Liver (tissue), 3 donors: ENCODE measurements at regions not wholly inside any gene's neighbourhood (a gene's known extent, or its start where the extent isn't known, plus 50 kb on each side); places are given as distances from the start of the nearest gene placed in this dataset.

Source experiments
- CTCF ChIP-seq: fragments of 150-350 bp; IDR thresholded peaks from 2 replicates; pipeline ENCODE4 v1.5.1; 2017; ENCODE audit warnings: improper control_type of control experiment, low read depth, low read length; ENCODE audit not compliant: missing input control
- EGR1 ChIP-seq, 2 donors: IDR thresholded peaks; 2 replicates each; pipeline ENCODE4 v1.6.1; 2016 to 2018; ENCODE audit warnings: antibody characterized with exemption in 2 of 2, low read depth in 2 of 2
- FOXA1 ChIP-seq: IDR thresholded peaks from 2 replicates; pipeline ENCODE4 v1.6.1; 2016; ENCODE audit warnings: antibody characterized with exemption
- FOXA2 ChIP-seq: IDR thresholded peaks from 2 replicates; pipeline ENCODE4 v1.6.1; 2016; ENCODE audit warnings: antibody characterized with exemption
- GABPA ChIP-seq, 2 donors: IDR thresholded peaks in 1 of 2; conservative IDR thresholded peaks in 1 of 2; 2 replicates each; pipeline ENCODE4 v1.6.1; 2016; ENCODE audit warnings: antibody characterized with exemption in 2 of 2, mild to moderate bottlenecking in 1 of 2, moderate library complexity in 1 of 2
- HNF4G ChIP-seq: IDR thresholded peaks from 2 replicates; pipeline ENCODE4 v1.6.1; 2016; ENCODE audit warnings: antibody characterized with exemption
- RAD21 ChIP-seq, 2 donors: IDR thresholded peaks; 2 replicates each; pipeline ENCODE4 v1.6.1; 2016; ENCODE audit warnings: antibody characterized with exemption in 2 of 2, mild to moderate bottlenecking in 2 of 2
- TAF1 ChIP-seq: conservative IDR thresholded peaks from 2 replicates; pipeline ENCODE4 v1.6.1; 2016; ENCODE audit warnings: antibody characterized with exemption, mild to moderate bottlenecking
- YY1 ChIP-seq: IDR thresholded peaks from 2 replicates; pipeline ENCODE4 v1.6.1; 2016; ENCODE audit warnings: antibody characterized with exemption, mild to moderate bottlenecking
- TF ChIP-seq, protein P1 (sequence below): IDR thresholded peaks from 2 replicates; pipeline ENCODE4 v1.6.1; 2016; ENCODE audit warnings: antibody characterized with exemption
- TF ChIP-seq, protein P2 (sequence below): IDR thresholded peaks from 2 replicates; pipeline ENCODE4 v1.6.1; 2016; ENCODE audit warnings: antibody characterized with exemption
- donor health status: healthy.
- donor health status: healthy.

- TF ChIP-seq TAF1 (no peak), CTCF (no peak), YY1 (no peak), RAD21 (IDR thresholded peaks at IDR 0.05) (no peak), FOXA1 (no peak), HNF4G (no peak), EGR1 (IDR thresholded peaks at IDR 0.05; ENCODE audit: low read depth in 2 of 2) (no peak), FOXA2 (no peak), GABPA (IDR thresholded peaks at IDR 0.05 in 1 of 2, conservative IDR thresholded peaks at IDR 0.05 in 1 of 2) (no peak)
- TF ChIP-seq, protein P1, sequence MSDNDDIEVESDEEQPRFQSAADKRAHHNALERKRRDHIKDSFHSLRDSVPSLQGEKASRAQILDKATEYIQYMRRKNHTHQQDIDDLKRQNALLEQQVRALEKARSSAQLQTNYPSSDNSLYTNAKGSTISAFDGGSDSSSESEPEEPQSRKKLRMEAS: no peak
- TF ChIP-seq, protein P2, sequence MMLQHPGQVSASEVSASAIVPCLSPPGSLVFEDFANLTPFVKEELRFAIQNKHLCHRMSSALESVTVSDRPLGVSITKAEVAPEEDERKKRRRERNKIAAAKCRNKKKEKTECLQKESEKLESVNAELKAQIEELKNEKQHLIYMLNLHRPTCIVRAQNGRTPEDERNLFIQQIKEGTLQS: no peak
Measured at GRCh38 chr16:6095414-6095813, 997.8 kb upstream of the EEF2KMT start.
